Ammon's horn (tissue), 1 donor: ENCODE measurements at regions not wholly inside any gene's neighbourhood (a gene's known extent, or its start where the extent isn't known, plus 50 kb on each side); places are given as distances from the start of the nearest gene placed in this dataset.

ENCODE experiments used
- DNase-seq: peaks from one replicate; pipeline ENCODE4 v3.0.0-alpha.2; 2016; ENCODE audit warnings: low spot score

GRCh38 chr13:106382534-106382933, 152.9 kb downstream of the EFNB2 start:
- DNase-seq: no peak

GRCh38 chr13:106381091-106381490, 154.4 kb downstream of the EFNB2 start:
- no peak for DNase-seq

- DNase-seq: no peak
Observed at GRCh38 chr13:106377931-106378662, 157.4 kb downstream of the EFNB2 start.

GRCh38 chr13:106377341-106377740, 158.1 kb downstream of the EFNB2 start:
- no peak for DNase-seq

GRCh38 chr13:106376401-106377112, 158.9 kb downstream of the EFNB2 start:
- DNase-seq: peak; percentile 42

- DNase-seq: no peak
Observed at GRCh38 chr13:106375085-106375484, 160.4 kb downstream of the EFNB2 start.

- DNase-seq: no peak
Observed at GRCh38 chr13:106374631-106375030, 160.8 kb downstream of the EFNB2 start.

- no peak for DNase-seq
Observed at GRCh38 chr13:106373989-106374572, 161.4 kb downstream of the EFNB2 start.

GRCh38 chr13:106373304-106373988, 162.0 kb downstream of the EFNB2 start:
- no peak for DNase-seq

GRCh38 chr13:106372199-106373155, 163.0 kb downstream of the EFNB2 start:
- DNase-seq: no peak

- no peak for DNase-seq
Observed at GRCh38 chr13:106371024-106371423, 164.4 kb downstream of the EFNB2 start.

- DNase-seq: no peak
Observed at GRCh38 chr13:106369858-106370257, 165.6 kb downstream of the EFNB2 start.

GRCh38 chr13:106369091-106369490, 166.4 kb downstream of the EFNB2 start:
- DNase-seq: no peak

GRCh38 chr13:106367361-106367971, 168.0 kb downstream of the EFNB2 start:
- no peak for DNase-seq

- DNase-seq: no peak
Observed at GRCh38 chr13:106362707-106363106, 172.8 kb downstream of the EFNB2 start.

- no peak for DNase-seq
Observed at GRCh38 chr13:106361621-106362020, 173.8 kb downstream of the EFNB2 start.

GRCh38 chr13:106357198-106357597, 178.3 kb downstream of the EFNB2 start:
- no peak for DNase-seq

- DNase-seq: no peak
Observed at GRCh38 chr13:106355866-106356265, 179.6 kb downstream of the EFNB2 start.

GRCh38 chr13:106354961-106355360, 180.5 kb downstream of the EFNB2 start:
- no peak for DNase-seq

GRCh38 chr13:106352850-106353249, 182.6 kb downstream of the EFNB2 start:
- no peak for DNase-seq

- no peak for DNase-seq
Observed at GRCh38 chr13:106351251-106351650, 184.2 kb downstream of the EFNB2 start.
